ENCODE measurements at regions not wholly inside any gene's neighbourhood (a gene's known extent, or its start where the extent isn't known, plus 50 kb on each side); places are given as distances from the start of the nearest gene placed in this dataset.

DNA sequence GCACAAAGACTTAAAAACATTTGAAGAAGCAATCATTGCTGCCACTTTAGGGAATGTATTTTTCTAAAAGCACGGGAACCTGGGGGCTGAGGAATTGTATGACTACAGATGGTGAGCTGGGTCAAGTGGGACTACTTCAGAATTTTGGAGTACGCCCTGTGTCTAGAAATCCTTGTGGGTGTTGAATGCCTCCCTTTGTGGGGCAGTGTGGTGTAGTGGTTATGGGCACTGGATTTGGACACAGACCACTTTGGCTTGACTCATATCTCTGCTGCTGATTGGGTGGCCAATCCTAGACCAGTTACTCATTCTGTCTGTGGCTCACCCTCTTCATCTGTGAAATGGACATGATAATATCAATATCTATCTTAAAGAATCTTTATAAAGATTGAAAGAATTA is 155.0 kb upstream of the RPS6KA3 start:
- Histone ChIP-seq H3K9ac (ENCODE audit: insufficient read depth in 1 of 2, low read depth in 2 of 2, low read length in 2 of 2) (no peak overlapping the region), H4K20me1 (replicated peaks; ENCODE audit: control insufficient read depth, insufficient read depth, low read length) (no peaks in the 10 kb centered on the region), H3K79me2 (ENCODE audit: control insufficient read depth, insufficient read depth, low read length) (no peaks in the 10 kb centered on the region), H3K36me3 (ENCODE audit: control insufficient read depth, insufficient read depth, low read length) (no peaks in the 10 kb centered on the region), H3K9me3 (replicated peaks; ENCODE audit: control insufficient read depth, insufficient read depth, low read depth, low read length) (no peaks in the 10 kb centered on the region), H3K4me2 (ENCODE audit: insufficient read depth, low read length) (no peak overlapping the region), H3K27ac (ENCODE audit: extremely low read depth, low read depth, low read length) (no peak overlapping the region), H3K4me3 (no peak overlapping the region), H3K27me3 (ENCODE audit: control insufficient read depth in 2 of 2, insufficient read depth in 2 of 2, low read length in 2 of 2) (no peaks in the 10 kb centered on the region), H3K9me1 (ENCODE audit: control insufficient read depth, insufficient read depth, low read length) (no peaks in the 10 kb centered on the region), H2AFZ (ENCODE audit: low read depth, low read length) (no peak overlapping the region), H3K4me1 (replicated peaks in 1 of 2; ENCODE audit: control insufficient read depth in 2 of 2, insufficient read depth in 2 of 2, low read length in 2 of 2) (no peaks in the 10 kb centered on the region)
- ATAC-seq (no peak), DNase-seq (ENCODE audit: extremely low read depth in 1 of 4, low spot score in 3 of 4) (no peak), FAIRE-seq (no peak)
- POLR2A ChIA-PET = no interaction called here
- CTCF ChIA-PET (ENCODE audit: low intra/inter-chr PET ratio) = no interaction called here
- in situ Hi-C loops (cut with MboI) (no loop called here), intact Hi-C loops (cut with micrococcal nuclease) (no loop called here)
- no TSS peak for BruUV-seq (replicated peaks)
- 0% methylated on average over 2 of the region's 2 CpGs for WGBS (ENCODE audit: insufficient coverage, low coverage, missing lambda C conversion rate)
- no peak for TF ChIP-seq GTF3C2 (IDR thresholded peaks at IDR 0.05; ENCODE audit: borderline replicate concordance, extremely low read depth, insufficient read length)
- TF ChIP-seq ZBTB5 (IDR thresholded peaks at IDR 0.05) = no peak
- no peak for TF ChIP-seq ZNF431 (CRISPR knock-in tag; IDR thresholded peaks at IDR 0.05)
- no peak for TF ChIP-seq ZFP91 (CRISPR knock-in tag; IDR thresholded peaks at IDR 0.05)

All from K562 (cell line).